Loucy (cell line): ENCODE measurements at regions not wholly inside any gene's neighbourhood (a gene's known extent, or its start where the extent isn't known, plus 50 kb on each side); places are given as distances from the start of the nearest gene placed in this dataset.

Experiments
- H2AFZ ChIP-seq: fragments of 200-600 bp; sonication (generic); 2 replicates; pipeline ENCODE4 v1.6.0; 2016; ENCODE audit warnings: antibody characterized with exemption, mild to moderate bottlenecking, low read length, moderate library complexity
- H3F3A ChIP-seq: fragments of 200-600 bp; 2 replicates; pipeline ENCODE4 v1.6.0; 2016; ENCODE audit warnings: antibody characterized with exemption, low read depth, mild to moderate bottlenecking
- H3K27me3 ChIP-seq: fragments of 200-600 bp; sonication (generic); 2 replicates; pipeline ENCODE4 v1.6.1; 2014; ENCODE audit warnings: low read length, mild to moderate bottlenecking; ENCODE audit not compliant: insufficient read depth, poor library complexity, severe bottlenecking
- H3K36me3 ChIP-seq: fragments of 200-600 bp; sonication (generic); 2 replicates; pipeline ENCODE4 v1.6.1; 2016; ENCODE audit warnings: low read length; ENCODE audit not compliant: insufficient read depth
- H3K4me1 ChIP-seq: fragments of 200-600 bp; sonication (generic); 2 replicates; pipeline ENCODE4 v1.5.1; 2014; ENCODE audit warnings: low read length, mild to moderate bottlenecking; ENCODE audit not compliant: insufficient read depth, poor library complexity, severe bottlenecking
- H3K4me2 ChIP-seq: fragments of 200-600 bp; sonication (generic); 2 replicates; pipeline ENCODE4 v1.6.0; 2014; ENCODE audit warnings: antibody characterized with exemption, low read length, low read depth, mild to moderate bottlenecking; ENCODE audit not compliant: poor library complexity, severe bottlenecking
- H3K4me3 ChIP-seq: fragments of 200-600 bp; sonication (generic); 2 replicates; pipeline ENCODE4 v1.5.1; 2014; ENCODE audit warnings: low read length, mild to moderate bottlenecking, mixed read lengths; ENCODE audit not compliant: poor library complexity, severe bottlenecking
- H3K79me2 ChIP-seq: fragments of 200-600 bp; sonication (generic); 2 replicates; pipeline ENCODE4 v1.6.1; 2014; ENCODE audit warnings: low read length; ENCODE audit not compliant: insufficient read depth
- H3K9ac ChIP-seq: fragments of 200-600 bp; sonication (generic); 2 replicates; pipeline ENCODE4 v1.6.0; 2014; ENCODE audit warnings: mild to moderate bottlenecking, low read depth, low read length, moderate library complexity; ENCODE audit not compliant: poor library complexity, severe bottlenecking
- H3K9me2 ChIP-seq: fragments of 200-600 bp; sonication (generic); replicated peaks from 2 replicates; pipeline ENCODE4 v1.6.1; 2016; ENCODE audit warnings: low read depth, low read length, mixed read lengths
- H3K9me3 ChIP-seq: fragments of 200-600 bp; sonication (generic); 2 replicates; pipeline ENCODE4 v1.6.1; 2014; ENCODE audit warnings: mild to moderate bottlenecking, antibody characterized with exemption, low read length, low read depth; ENCODE audit not compliant: insufficient read depth
- H4K20me1 ChIP-seq: fragments of 200-600 bp; sonication (generic); 2 replicates; pipeline ENCODE4 v1.6.0; 2014; ENCODE audit warnings: antibody characterized with exemption, low read length, mild to moderate bottlenecking; ENCODE audit not compliant: insufficient read depth, poor library complexity, severe bottlenecking
- EZH2phosphoT487 ChIP-seq: fragments of 200-600 bp; IDR thresholded peaks from 2 replicates; pipeline ENCODE4 v1.6.1; 2018; ENCODE audit warnings: antibody characterized with exemption, mild to moderate bottlenecking, moderate library complexity, borderline replicate concordance
- TF ChIP-seq, protein P1 (sequence below): fragments of 200-600 bp; sonication (generic); conservative IDR thresholded peaks from 2 replicates; pipeline ENCODE4 v1.5.1; 2014; ENCODE audit warnings: mild to moderate bottlenecking, antibody characterized with exemption, low read length

DNA sequence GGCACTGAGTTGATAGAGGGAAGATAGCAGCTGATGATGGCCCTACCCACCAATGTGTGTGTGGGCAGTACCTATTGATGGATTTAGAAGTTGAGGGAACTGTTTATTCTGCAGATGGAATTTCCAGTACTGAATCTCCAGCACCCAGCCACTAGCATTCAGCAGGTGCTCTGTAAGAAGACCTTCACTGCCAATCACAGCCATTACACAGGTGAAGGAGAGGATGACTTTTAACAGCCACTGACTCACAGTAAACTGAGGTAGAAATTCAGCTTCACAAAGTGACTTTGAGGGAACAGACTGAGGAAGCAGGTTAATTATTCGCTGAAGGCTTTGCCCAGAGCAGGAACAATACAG lies 107.8 kb downstream of the GGTLC2 start:
- Histone ChIP-seq H3K9me3 (no peaks in the 10 kb centered on the region), H3K4me3 (no peak overlapping the region), H3F3A (no peaks in the 10 kb centered on the region), H3K9ac (no peak overlapping the region), H3K36me3 (no peaks in the 10 kb centered on the region), H4K20me1 (no peaks in the 10 kb centered on the region), H3K27me3 (no peaks in the 10 kb centered on the region), H3K4me2 (no peak overlapping the region), H2AFZ (no peak overlapping the region), H3K9me2 (no peaks in the 10 kb centered on the region), H3K4me1 (peaks cover 10% of the 10 kb centered on the region), H3K79me2 (no peaks in the 10 kb centered on the region)
- TF ChIP-seq, protein P1, sequence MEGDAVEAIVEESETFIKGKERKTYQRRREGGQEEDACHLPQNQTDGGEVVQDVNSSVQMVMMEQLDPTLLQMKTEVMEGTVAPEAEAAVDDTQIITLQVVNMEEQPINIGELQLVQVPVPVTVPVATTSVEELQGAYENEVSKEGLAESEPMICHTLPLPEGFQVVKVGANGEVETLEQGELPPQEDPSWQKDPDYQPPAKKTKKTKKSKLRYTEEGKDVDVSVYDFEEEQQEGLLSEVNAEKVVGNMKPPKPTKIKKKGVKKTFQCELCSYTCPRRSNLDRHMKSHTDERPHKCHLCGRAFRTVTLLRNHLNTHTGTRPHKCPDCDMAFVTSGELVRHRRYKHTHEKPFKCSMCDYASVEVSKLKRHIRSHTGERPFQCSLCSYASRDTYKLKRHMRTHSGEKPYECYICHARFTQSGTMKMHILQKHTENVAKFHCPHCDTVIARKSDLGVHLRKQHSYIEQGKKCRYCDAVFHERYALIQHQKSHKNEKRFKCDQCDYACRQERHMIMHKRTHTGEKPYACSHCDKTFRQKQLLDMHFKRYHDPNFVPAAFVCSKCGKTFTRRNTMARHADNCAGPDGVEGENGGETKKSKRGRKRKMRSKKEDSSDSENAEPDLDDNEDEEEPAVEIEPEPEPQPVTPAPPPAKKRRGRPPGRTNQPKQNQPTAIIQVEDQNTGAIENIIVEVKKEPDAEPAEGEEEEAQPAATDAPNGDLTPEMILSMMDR = no peak

DNA sequence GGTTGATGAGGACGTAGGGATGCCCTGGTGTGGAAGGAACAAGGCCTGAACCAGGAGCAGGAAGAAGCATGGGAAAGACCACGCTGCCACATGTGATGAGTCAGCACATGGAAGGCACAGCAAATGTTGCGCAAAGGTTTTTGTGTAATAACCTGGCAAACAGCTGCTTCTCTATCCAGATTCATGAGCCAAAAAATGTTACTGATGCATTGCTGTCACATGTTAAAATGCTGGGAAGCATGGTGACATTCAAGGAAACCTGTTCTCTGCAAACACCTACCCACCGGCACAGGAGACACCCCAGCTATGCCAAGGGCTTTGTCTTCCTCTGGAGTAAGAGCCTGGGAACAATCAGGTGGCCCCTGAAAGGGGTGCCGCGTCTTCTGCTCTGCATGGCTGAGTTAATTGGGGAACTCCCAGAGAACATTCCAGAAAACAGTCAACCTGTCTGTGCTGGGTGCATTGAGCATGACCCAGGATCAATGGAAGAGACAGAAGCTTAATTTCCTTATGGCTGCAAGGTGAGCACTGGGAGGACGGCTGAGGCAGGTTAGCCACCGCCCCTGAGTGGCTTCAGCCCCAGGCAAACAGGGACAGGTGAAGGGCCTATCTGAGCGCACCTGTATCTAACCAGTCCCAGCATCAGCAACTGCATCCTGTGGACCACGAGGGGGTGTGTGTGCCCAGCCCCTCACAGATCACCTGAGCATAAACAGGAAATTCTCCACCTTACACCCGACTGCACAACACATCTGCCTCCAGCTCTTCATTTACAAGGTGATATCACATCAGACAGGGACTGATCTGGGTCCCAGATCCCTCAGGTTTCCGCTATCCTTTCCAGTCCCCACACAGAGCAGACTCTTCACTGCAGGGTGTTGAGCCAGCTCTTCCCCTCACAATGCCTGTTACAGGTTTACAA lies 108.4 kb downstream of the GGTLC2 start:
- H3K4me2 ChIP-seq = no peak overlapping the region
- H3K9me3 ChIP-seq = no peaks in the 10 kb centered on the region
- H3F3A ChIP-seq = no peaks in the 10 kb centered on the region
- peaks cover 4% of the 10 kb centered on the region for H3K4me1 ChIP-seq
- H3K27me3 ChIP-seq = no peaks in the 10 kb centered on the region
- H3K9me2 ChIP-seq = no peaks in the 10 kb centered on the region
- H3K4me3 ChIP-seq = no peak overlapping the region
- H3K36me3 ChIP-seq = no peaks in the 10 kb centered on the region
- peak overlapping the region; percentile 71; the same call in 1 of the 2 replicates for H2AFZ ChIP-seq
- H4K20me1 ChIP-seq = no peaks in the 10 kb centered on the region
- no peaks in the 10 kb centered on the region for H3K79me2 ChIP-seq
- no peak overlapping the region for H3K9ac ChIP-seq
- TF ChIP-seq, protein P1 = no peak
- no peak for TF ChIP-seq EZH2phosphoT487

DNA sequence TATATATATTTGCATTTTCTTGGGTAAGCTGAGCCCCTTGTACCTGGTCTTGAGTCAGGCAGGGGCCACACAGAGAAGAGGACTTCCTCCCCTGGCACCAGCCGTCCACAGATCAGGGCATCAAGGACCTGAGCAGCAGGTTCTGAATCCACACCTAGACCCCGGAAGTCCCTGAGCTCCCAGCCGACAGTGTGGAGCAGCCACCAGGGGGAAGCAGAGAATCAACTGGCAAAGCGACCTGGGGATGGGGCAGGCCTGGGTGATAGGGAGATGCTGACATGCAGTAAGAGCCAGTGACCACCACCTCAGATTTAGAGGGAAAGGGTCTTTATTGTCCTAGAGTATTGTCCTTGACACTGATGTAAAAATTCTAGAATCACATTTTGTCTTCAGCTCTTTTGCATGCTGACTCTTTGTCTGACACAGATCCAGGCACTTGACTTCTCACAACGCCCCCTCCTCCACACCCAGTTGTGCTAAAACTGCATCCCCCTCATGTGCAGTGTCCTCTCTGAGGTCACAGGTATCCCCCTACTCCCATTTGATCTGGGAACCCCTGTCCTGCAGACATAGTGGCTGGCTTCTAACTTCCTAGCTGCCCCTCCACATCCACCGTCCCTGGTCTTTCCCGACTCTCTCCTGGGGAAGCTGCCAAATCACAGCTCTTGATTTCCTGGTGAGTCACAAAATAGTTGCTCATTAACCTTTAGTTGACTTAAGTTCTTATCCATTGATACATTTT lies 109.3 kb downstream of the GGTLC2 start:
- no peak for TF ChIP-seq EZH2phosphoT487
- TF ChIP-seq, protein P1 = peak; percentile 88
- Histone ChIP-seq H3K4me1 (no peaks in the 10 kb centered on the region), H3K4me2 (no peak overlapping the region), H3K4me3 (no peak overlapping the region), H4K20me1 (no peaks in the 10 kb centered on the region), H2AFZ (peak overlapping the region; percentile 71; the same call in 1 of the 2 replicates), H3K27me3 (no peaks in the 10 kb centered on the region), H3K9me3 (no peaks in the 10 kb centered on the region), H3K36me3 (no peaks in the 10 kb centered on the region), H3F3A (no peaks in the 10 kb centered on the region), H3K9ac (no peak overlapping the region), H3K9me2 (no peaks in the 10 kb centered on the region), H3K79me2 (no peaks in the 10 kb centered on the region)
